ENCODE measurements at regions not wholly inside any gene's neighbourhood (a gene's known extent, or its start where the extent isn't known, plus 50 kb on each side); places are given as distances from the start of the nearest gene placed in this dataset.

GRCh38 chr1:193614817-193615216 is 428.4 kb upstream of the B3GALT2 start:
- Histone ChIP-seq H3K27me3 (ENCODE audit: control insufficient read depth, insufficient read depth, low read length) (no peaks in the 10 kb centered on the region), H3K27ac (ENCODE audit: low read depth, low read length) (no peak overlapping the region), H3K4me3 (ENCODE audit: low read length) (no peak overlapping the region), H3K36me3 (ENCODE audit: control insufficient read depth, insufficient read depth, low read length) (no peaks in the 10 kb centered on the region), H3K4me1 (ENCODE audit: control insufficient read depth, insufficient read depth, low read length) (no peaks in the 10 kb centered on the region), H3K9ac (ENCODE audit: low read length) (no peak overlapping the region)

GRCh38 chr1:193614275-193614674 is 427.9 kb upstream of the B3GALT2 start:
- Histone ChIP-seq H3K4me3 (ENCODE audit: low read length) (no peak overlapping the region), H3K27ac (ENCODE audit: low read depth, low read length) (no peak overlapping the region), H3K27me3 (ENCODE audit: control insufficient read depth, insufficient read depth, low read length) (no peaks in the 10 kb centered on the region)

GRCh38 chr1:193613041-193613440 is 426.6 kb upstream of the B3GALT2 start:
- H3K27me3 ChIP-seq (ENCODE audit: control insufficient read depth, insufficient read depth, low read length), result no peaks in the 10 kb centered on the region
- H3K9ac ChIP-seq (ENCODE audit: low read length), result no peak overlapping the region
- no peaks in the 10 kb centered on the region for H3K36me3 ChIP-seq (ENCODE audit: control insufficient read depth, insufficient read depth, low read length)
- no peak overlapping the region for H3K4me3 ChIP-seq (ENCODE audit: low read length)
- H3K4me1 ChIP-seq (ENCODE audit: control insufficient read depth, insufficient read depth, low read length), result no peaks in the 10 kb centered on the region
- no peak overlapping the region for H3K27ac ChIP-seq (ENCODE audit: low read depth, low read length)

More at GRCh38 chr1:193614275-193614674, 427.9 kb upstream of the B3GALT2 start:
- Histone ChIP-seq H3K36me3 (ENCODE audit: control insufficient read depth, insufficient read depth, low read length) (no peaks in the 10 kb centered on the region), H3K4me1 (ENCODE audit: control insufficient read depth, insufficient read depth, low read length) (no peaks in the 10 kb centered on the region), H3K9ac (ENCODE audit: low read length) (no peak overlapping the region)

GRCh38 chr1:193609592-193609991 is 423.2 kb upstream of the B3GALT2 start:
- no peak overlapping the region for H3K27ac ChIP-seq (ENCODE audit: low read depth, low read length)
- no peak overlapping the region for H3K4me3 ChIP-seq (ENCODE audit: low read length)
- H3K27me3 ChIP-seq (ENCODE audit: control insufficient read depth, insufficient read depth, low read length), result no peaks in the 10 kb centered on the region
- no peaks in the 10 kb centered on the region for H3K4me1 ChIP-seq (ENCODE audit: control insufficient read depth, insufficient read depth, low read length)
- H3K9ac ChIP-seq (ENCODE audit: low read length), result no peak overlapping the region
- no peaks in the 10 kb centered on the region for H3K36me3 ChIP-seq (ENCODE audit: control insufficient read depth, insufficient read depth, low read length)

- Histone ChIP-seq H3K36me3 (ENCODE audit: control insufficient read depth, insufficient read depth, low read length) (no peaks in the 10 kb centered on the region), H3K4me1 (ENCODE audit: control insufficient read depth, insufficient read depth, low read length) (no peaks in the 10 kb centered on the region), H3K27me3 (ENCODE audit: control insufficient read depth, insufficient read depth, low read length) (no peaks in the 10 kb centered on the region), H3K27ac (ENCODE audit: low read depth, low read length) (no peak overlapping the region), H3K9ac (ENCODE audit: low read length) (no peak overlapping the region), H3K4me3 (ENCODE audit: low read length) (no peak overlapping the region)
Measured at GRCh38 chr1:193607787-193608186, 421.4 kb upstream of the B3GALT2 start.

GRCh38 chr1:193606035-193606434 is 419.6 kb upstream of the B3GALT2 start:
- H3K4me3 ChIP-seq (ENCODE audit: low read length), result no peak overlapping the region
- H3K9ac ChIP-seq (ENCODE audit: low read length), result no peak overlapping the region
- H3K4me1 ChIP-seq (ENCODE audit: control insufficient read depth, insufficient read depth, low read length), result no peaks in the 10 kb centered on the region
- H3K36me3 ChIP-seq (ENCODE audit: control insufficient read depth, insufficient read depth, low read length), result no peaks in the 10 kb centered on the region
- H3K27ac ChIP-seq (ENCODE audit: low read depth, low read length), result no peak overlapping the region
- no peaks in the 10 kb centered on the region for H3K27me3 ChIP-seq (ENCODE audit: control insufficient read depth, insufficient read depth, low read length)

GRCh38 chr1:193602705-193603104 is 416.3 kb upstream of the B3GALT2 start:
- Histone ChIP-seq H3K4me1 (ENCODE audit: control insufficient read depth, insufficient read depth, low read length) (no peaks in the 10 kb centered on the region), H3K36me3 (ENCODE audit: control insufficient read depth, insufficient read depth, low read length) (no peaks in the 10 kb centered on the region), H3K27me3 (ENCODE audit: control insufficient read depth, insufficient read depth, low read length) (no peaks in the 10 kb centered on the region), H3K4me3 (ENCODE audit: low read length) (no peak overlapping the region), H3K9ac (ENCODE audit: low read length) (no peak overlapping the region), H3K27ac (ENCODE audit: low read depth, low read length) (no peak overlapping the region)

- H3K27ac ChIP-seq (ENCODE audit: low read depth, low read length), result no peak overlapping the region
- no peak overlapping the region for H3K4me3 ChIP-seq (ENCODE audit: low read length)
- H3K27me3 ChIP-seq (ENCODE audit: control insufficient read depth, insufficient read depth, low read length), result no peaks in the 10 kb centered on the region
- no peaks in the 10 kb centered on the region for H3K4me1 ChIP-seq (ENCODE audit: control insufficient read depth, insufficient read depth, low read length)
- no peaks in the 10 kb centered on the region for H3K36me3 ChIP-seq (ENCODE audit: control insufficient read depth, insufficient read depth, low read length)
- no peak overlapping the region for H3K9ac ChIP-seq (ENCODE audit: low read length)
Measured at GRCh38 chr1:193593147-193593885, 406.9 kb upstream of the B3GALT2 start.

GRCh38 chr1:193592317-193592716 is 405.9 kb upstream of the B3GALT2 start:
- Histone ChIP-seq H3K36me3 (ENCODE audit: control insufficient read depth, insufficient read depth, low read length) (no peaks in the 10 kb centered on the region), H3K27me3 (ENCODE audit: control insufficient read depth, insufficient read depth, low read length) (no peaks in the 10 kb centered on the region), H3K4me1 (ENCODE audit: control insufficient read depth, insufficient read depth, low read length) (no peaks in the 10 kb centered on the region), H3K27ac (ENCODE audit: low read depth, low read length) (no peak overlapping the region), H3K9ac (ENCODE audit: low read length) (no peak overlapping the region), H3K4me3 (ENCODE audit: low read length) (no peak overlapping the region)

- Histone ChIP-seq H3K9ac (ENCODE audit: low read length) (no peak overlapping the region), H3K27me3 (ENCODE audit: control insufficient read depth, insufficient read depth, low read length) (no peaks in the 10 kb centered on the region), H3K36me3 (ENCODE audit: control insufficient read depth, insufficient read depth, low read length) (no peaks in the 10 kb centered on the region), H3K4me1 (ENCODE audit: control insufficient read depth, insufficient read depth, low read length) (no peaks in the 10 kb centered on the region), H3K4me3 (ENCODE audit: low read length) (no peak overlapping the region), H3K27ac (ENCODE audit: low read depth, low read length) (no peak overlapping the region)
Measured at GRCh38 chr1:193590102-193590501, 403.7 kb upstream of the B3GALT2 start.

GRCh38 chr1:193589597-193590040 is 403.2 kb upstream of the B3GALT2 start:
- H3K27ac ChIP-seq (ENCODE audit: low read depth, low read length), result no peak overlapping the region
- H3K4me1 ChIP-seq (ENCODE audit: control insufficient read depth, insufficient read depth, low read length), result no peaks in the 10 kb centered on the region
- H3K36me3 ChIP-seq (ENCODE audit: control insufficient read depth, insufficient read depth, low read length), result no peaks in the 10 kb centered on the region
- H3K27me3 ChIP-seq (ENCODE audit: control insufficient read depth, insufficient read depth, low read length), result no peaks in the 10 kb centered on the region
- no peak overlapping the region for H3K9ac ChIP-seq (ENCODE audit: low read length)
- no peak overlapping the region for H3K4me3 ChIP-seq (ENCODE audit: low read length)

GRCh38 chr1:193588311-193589082 is 402.1 kb upstream of the B3GALT2 start:
- Histone ChIP-seq H3K9ac (ENCODE audit: low read length) (no peak overlapping the region), H3K27me3 (ENCODE audit: control insufficient read depth, insufficient read depth, low read length) (no peaks in the 10 kb centered on the region), H3K4me3 (ENCODE audit: low read length) (no peak overlapping the region), H3K36me3 (ENCODE audit: control insufficient read depth, insufficient read depth, low read length) (no peaks in the 10 kb centered on the region), H3K27ac (ENCODE audit: low read depth, low read length) (no peak overlapping the region), H3K4me1 (ENCODE audit: control insufficient read depth, insufficient read depth, low read length) (no peaks in the 10 kb centered on the region)
